OCI-LY3 (cell line): ENCODE measurements at regions not wholly inside any gene's neighbourhood (a gene's known extent, or its start where the extent isn't known, plus 50 kb on each side); places are given as distances from the start of the nearest gene placed in this dataset.

ENCODE experiments used
- H2AFZ ChIP-seq: fragments of 200-600, 300-600 bp; shearing (Covaris generic); 2 replicates; pipeline ENCODE4 v1.6.0; 2014; ENCODE audit warnings: antibody characterized with exemption, low read depth, low read length
- H3K27ac ChIP-seq: fragments of 200-600, 300-600 bp; sonication (generic); 2 replicates; pipeline ENCODE4 v1.5.1; 2014; ENCODE audit warnings: mild to moderate bottlenecking, low read length, moderate library complexity, mixed read lengths
- H3K27me3 ChIP-seq: fragments of 200-600, 300-600 bp; sonication (generic); 2 replicates; pipeline ENCODE4 v1.6.1; 2014; ENCODE audit warnings: low read depth, low read length, mixed read lengths
- H3K36me3 ChIP-seq: fragments of 200-600, 300-600 bp; sonication (generic); replicated peaks from 2 replicates; pipeline ENCODE3; 2014; ENCODE audit warnings: low read depth, low read length, mixed read lengths
- H3K4me1 ChIP-seq: fragments of 300-600, 200-600 bp; sonication (generic); 2 replicates; pipeline ENCODE4 v1.6.1; 2014; ENCODE audit warnings: low read length, mixed read lengths
- H3K4me2 ChIP-seq: fragments of 200-600, 300-600 bp; sonication (generic); 2 replicates; pipeline ENCODE4 v1.6.1; 2014; ENCODE audit warnings: low read length, mixed read lengths
- H3K4me3 ChIP-seq: fragments of 300-600, 200-600 bp; sonication (generic); 2 replicates; pipeline ENCODE4 v1.5.1; 2014; ENCODE audit warnings: antibody characterized with exemption, mild to moderate bottlenecking, low read length, moderate library complexity
- H3K79me2 ChIP-seq: fragments of 300-600, 200-600 bp; shearing (Covaris generic); 2 replicates; pipeline ENCODE4 v1.6.1; 2014; ENCODE audit warnings: mild to moderate bottlenecking, low read length, mixed read lengths
- H3K9ac ChIP-seq: fragments of 300-600, 200-600 bp; shearing (Covaris generic); 2 replicates; pipeline ENCODE4 v1.6.0; 2014; ENCODE audit warnings: mild to moderate bottlenecking, low read length, moderate library complexity
- H3K9me3 ChIP-seq: fragments of 200-600, 300-600 bp; shearing (Covaris generic); 2 replicates; pipeline ENCODE4 v1.6.1; 2014; ENCODE audit warnings: low read length, mixed read lengths; ENCODE audit not compliant: insufficient read depth
- H4K20me1 ChIP-seq: fragments of 200-600, 300-600 bp; sonication (generic); 2 replicates; pipeline ENCODE4 v1.6.1; 2016; ENCODE audit warnings: low read length, mixed read lengths; ENCODE audit not compliant: insufficient read depth
- CTCF ChIP-seq: fragments of 200-600, 300-600 bp; sonication (generic); IDR thresholded peaks from 2 replicates; pipeline ENCODE4 v1.5.1; 2014; ENCODE audit warnings: antibody characterized with exemption, low read length, low read depth
- EZH2phosphoT487 ChIP-seq: fragments of 200-600 bp; shearing (Covaris generic); IDR thresholded peaks from 2 replicates; pipeline ENCODE4 v1.6.1; 2018; ENCODE audit warnings: antibody characterized with exemption, mixed run types, low read depth

GRCh38 chr5:99614888-99615287 is 686.1 kb upstream of the CHD1 start:
- Histone ChIP-seq H3K36me3 (no peaks in the 10 kb centered on the region), H4K20me1 (no peaks in the 10 kb centered on the region), H3K4me2 (no peak overlapping the region), H3K4me3 (no peak overlapping the region), H3K27ac (no peak overlapping the region), H3K79me2 (no peaks in the 10 kb centered on the region), H2AFZ (no peak overlapping the region), H3K9ac (no peak overlapping the region), H3K4me1 (no peaks in the 10 kb centered on the region), H3K9me3 (no peaks in the 10 kb centered on the region), H3K27me3 (no peaks in the 10 kb centered on the region)
- TF ChIP-seq EZH2phosphoT487 (no peak), CTCF (no peak)

GRCh38 chr5:99607124-99607523 is 678.3 kb upstream of the CHD1 start:
- H4K20me1 ChIP-seq: no peaks in the 10 kb centered on the region
- H3K9ac ChIP-seq: no peak overlapping the region
- no peaks in the 10 kb centered on the region for H3K4me1 ChIP-seq
- H3K27me3 ChIP-seq: no peaks in the 10 kb centered on the region
- H2AFZ ChIP-seq: no peak overlapping the region
- H3K79me2 ChIP-seq: no peaks in the 10 kb centered on the region
- H3K27ac ChIP-seq: no peak overlapping the region
- H3K36me3 ChIP-seq: no peaks in the 10 kb centered on the region
- no peak overlapping the region for H3K4me2 ChIP-seq
- H3K9me3 ChIP-seq: no peaks in the 10 kb centered on the region
- no peak overlapping the region for H3K4me3 ChIP-seq
- TF ChIP-seq CTCF: no peak
- TF ChIP-seq EZH2phosphoT487: no peak

GRCh38 chr5:99605904-99606303 is 677.1 kb upstream of the CHD1 start:
- no peak overlapping the region for H3K4me2 ChIP-seq
- TF ChIP-seq CTCF (no peak), EZH2phosphoT487 (no peak)
- H3K4me1 ChIP-seq: no peaks in the 10 kb centered on the region

DNA sequence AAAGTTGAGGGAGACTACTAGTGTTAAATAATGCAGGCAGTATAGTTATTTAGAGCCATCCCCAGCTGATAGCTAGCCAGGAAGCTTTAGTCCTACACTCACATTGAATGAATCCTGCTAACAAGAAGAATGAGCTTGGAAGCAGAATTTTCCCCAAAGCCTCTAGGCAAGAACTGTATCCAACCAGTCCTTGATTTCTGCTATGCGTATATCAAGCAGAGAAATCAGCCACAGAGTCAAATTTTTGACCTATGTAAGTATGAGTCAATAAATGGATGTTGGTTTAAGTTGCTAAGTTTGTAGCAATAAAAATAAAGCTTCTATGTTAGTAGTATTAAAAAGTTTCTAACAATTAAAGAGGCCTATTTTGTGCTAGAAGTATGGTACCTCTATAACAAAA is 672.1 kb upstream of the CHD1 start:
- Histone ChIP-seq H3K4me3 (no peak overlapping the region), H3K9ac (no peak overlapping the region), H2AFZ (no peak overlapping the region), H4K20me1 (no peaks in the 10 kb centered on the region), H3K4me1 (no peaks in the 10 kb centered on the region), H3K36me3 (no peaks in the 10 kb centered on the region), H3K9me3 (no peaks in the 10 kb centered on the region), H3K4me2 (no peak overlapping the region), H3K79me2 (no peaks in the 10 kb centered on the region), H3K27ac (no peak overlapping the region), H3K27me3 (no peaks in the 10 kb centered on the region)
- TF ChIP-seq EZH2phosphoT487: no peak
- TF ChIP-seq CTCF: no peak

More at GRCh38 chr5:99605904-99606303, 677.1 kb upstream of the CHD1 start:
- Histone ChIP-seq H3K9me3 (no peaks in the 10 kb centered on the region), H3K27ac (no peak overlapping the region), H4K20me1 (no peaks in the 10 kb centered on the region), H3K27me3 (no peaks in the 10 kb centered on the region), H2AFZ (no peak overlapping the region), H3K9ac (no peak overlapping the region), H3K4me3 (no peak overlapping the region), H3K36me3 (no peaks in the 10 kb centered on the region), H3K79me2 (no peaks in the 10 kb centered on the region)
